ENCODE measurements at regions not wholly inside any gene's neighbourhood (a gene's known extent, or its start where the extent isn't known, plus 50 kb on each side); places are given as distances from the start of the nearest gene placed in this dataset.

DNA sequence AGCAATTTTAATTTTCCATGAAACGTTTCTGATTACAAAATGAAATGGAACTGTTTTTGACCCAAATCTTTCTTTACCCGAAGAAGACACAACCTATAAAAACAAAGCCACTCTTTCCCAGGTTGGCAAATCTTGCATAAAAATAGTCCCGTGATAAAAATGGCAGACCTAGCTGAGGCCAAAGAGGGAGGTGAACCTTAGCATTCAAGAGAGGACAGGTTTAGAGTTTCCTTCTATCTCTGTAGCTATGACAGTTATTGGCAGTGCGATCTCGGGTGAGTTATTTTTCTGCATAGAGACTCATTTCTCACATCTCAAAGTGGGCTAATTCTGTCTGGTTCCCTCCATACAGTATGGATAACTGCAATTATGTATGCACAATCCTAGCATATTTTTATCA is 241.4 kb downstream of the MAP2K6 start:
- Histone ChIP-seq H3K27me3 (no peaks in the 10 kb centered on the region), H3K4me3 (no peak overlapping the region), H3K4me1 (no peaks in the 10 kb centered on the region), H3K9me3 (no peaks in the 10 kb centered on the region), H3K36me3 (no peaks in the 10 kb centered on the region), H3K27ac (no peak overlapping the region)
- no peak for ATAC-seq
- WGBS, 2 donors: 71 to 82% methylated on average over 5 of the region's 5 CpGs
- intact Hi-C loops (cut with DNase I): no loop called here
- no peak for FAIRE-seq
- DNase-seq: no peak
- TF ChIP-seq, protein P1, sequence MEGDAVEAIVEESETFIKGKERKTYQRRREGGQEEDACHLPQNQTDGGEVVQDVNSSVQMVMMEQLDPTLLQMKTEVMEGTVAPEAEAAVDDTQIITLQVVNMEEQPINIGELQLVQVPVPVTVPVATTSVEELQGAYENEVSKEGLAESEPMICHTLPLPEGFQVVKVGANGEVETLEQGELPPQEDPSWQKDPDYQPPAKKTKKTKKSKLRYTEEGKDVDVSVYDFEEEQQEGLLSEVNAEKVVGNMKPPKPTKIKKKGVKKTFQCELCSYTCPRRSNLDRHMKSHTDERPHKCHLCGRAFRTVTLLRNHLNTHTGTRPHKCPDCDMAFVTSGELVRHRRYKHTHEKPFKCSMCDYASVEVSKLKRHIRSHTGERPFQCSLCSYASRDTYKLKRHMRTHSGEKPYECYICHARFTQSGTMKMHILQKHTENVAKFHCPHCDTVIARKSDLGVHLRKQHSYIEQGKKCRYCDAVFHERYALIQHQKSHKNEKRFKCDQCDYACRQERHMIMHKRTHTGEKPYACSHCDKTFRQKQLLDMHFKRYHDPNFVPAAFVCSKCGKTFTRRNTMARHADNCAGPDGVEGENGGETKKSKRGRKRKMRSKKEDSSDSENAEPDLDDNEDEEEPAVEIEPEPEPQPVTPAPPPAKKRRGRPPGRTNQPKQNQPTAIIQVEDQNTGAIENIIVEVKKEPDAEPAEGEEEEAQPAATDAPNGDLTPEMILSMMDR (IDR thresholded peaks at IDR 0.05): no peak

DNA sequence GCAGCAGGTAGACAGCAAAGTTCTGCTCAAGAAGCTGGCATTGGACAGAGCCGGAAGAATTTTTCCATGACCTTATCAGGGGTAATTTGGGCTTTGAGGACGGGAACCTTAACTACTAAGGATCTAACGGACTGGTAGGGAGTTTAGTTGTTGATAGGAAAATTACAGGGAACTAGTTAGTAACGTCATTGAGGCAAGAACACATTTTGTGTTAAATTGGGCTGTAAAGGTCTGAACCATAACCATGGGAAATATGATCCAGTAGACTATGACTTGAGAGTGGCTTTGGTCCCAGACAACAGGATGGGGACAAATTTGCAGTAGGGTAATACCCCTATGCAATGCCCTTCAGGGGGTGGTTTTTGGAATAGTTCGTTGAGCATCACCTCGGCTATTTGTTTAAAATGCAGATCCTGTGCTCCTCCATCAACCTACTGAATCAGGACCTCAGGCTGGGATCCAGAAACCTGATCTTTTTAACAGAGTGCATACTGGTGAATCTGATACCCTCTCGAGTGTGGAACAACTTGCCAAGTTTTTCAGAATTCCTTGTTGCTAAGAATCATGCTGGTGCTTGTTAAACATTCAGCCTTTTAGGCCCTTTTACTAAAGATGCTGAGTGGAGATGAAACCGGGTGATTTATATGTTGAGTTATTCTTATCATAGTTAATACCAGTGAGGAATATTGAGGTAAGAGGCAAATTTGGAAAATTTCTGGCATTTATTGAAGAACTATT is 255.1 kb downstream of the MAP2K6 start:
- Histone ChIP-seq H3K4me3 (no peak overlapping the region), H3K36me3 (no peaks in the 10 kb centered on the region), H3K4me1 (no peaks in the 10 kb centered on the region), H3K27me3 (no peaks in the 10 kb centered on the region), H3K27ac (no peak overlapping the region), H3K9me3 (no peaks in the 10 kb centered on the region)
- DNase-seq (no peak), ATAC-seq (no peak), FAIRE-seq (no peak)
- intact Hi-C loops (cut with DNase I): no loop called here
- WGBS, 2 donors: 44 to 52% methylated on average over 8 of the region's 8 CpGs
- TF ChIP-seq, protein P1 (IDR thresholded peaks at IDR 0.05): no peak

DNA sequence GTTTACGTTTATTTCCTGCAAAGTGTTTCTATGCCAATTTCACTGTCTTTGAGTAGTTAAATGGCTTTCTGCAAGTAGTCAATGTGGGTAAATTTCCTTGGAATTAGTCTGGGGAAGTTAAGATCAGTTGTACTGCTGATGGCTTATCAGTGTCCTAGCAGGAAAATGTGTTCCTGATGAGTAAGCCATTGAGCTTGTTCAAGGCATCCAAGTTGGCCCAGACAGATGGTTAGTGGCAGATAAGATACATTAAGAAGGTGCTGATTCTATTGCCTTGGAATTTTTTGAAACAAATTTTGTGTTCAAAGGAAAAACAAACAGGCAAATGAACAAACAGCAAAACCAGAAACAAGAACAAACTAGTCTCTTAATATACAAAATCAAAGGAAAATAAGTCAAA is 258.4 kb downstream of the MAP2K6 start:
- no peaks in the 10 kb centered on the region for H3K27me3 ChIP-seq
- no peak overlapping the region for H3K4me3 ChIP-seq
- no peaks in the 10 kb centered on the region for H3K9me3 ChIP-seq
- H3K4me1 ChIP-seq: no peaks in the 10 kb centered on the region
- no peaks in the 10 kb centered on the region for H3K36me3 ChIP-seq
- FAIRE-seq (no peak), ATAC-seq (no peak), DNase-seq (no peak)
- intact Hi-C loops (cut with DNase I): no loop called here
- no peak overlapping the region for H3K27ac ChIP-seq
- WGBS, 2 donors: 67 to 91% methylated on average over 1 of the region's 1 CpG
- TF ChIP-seq, protein P1 (IDR thresholded peaks at IDR 0.05): no peak

DNA sequence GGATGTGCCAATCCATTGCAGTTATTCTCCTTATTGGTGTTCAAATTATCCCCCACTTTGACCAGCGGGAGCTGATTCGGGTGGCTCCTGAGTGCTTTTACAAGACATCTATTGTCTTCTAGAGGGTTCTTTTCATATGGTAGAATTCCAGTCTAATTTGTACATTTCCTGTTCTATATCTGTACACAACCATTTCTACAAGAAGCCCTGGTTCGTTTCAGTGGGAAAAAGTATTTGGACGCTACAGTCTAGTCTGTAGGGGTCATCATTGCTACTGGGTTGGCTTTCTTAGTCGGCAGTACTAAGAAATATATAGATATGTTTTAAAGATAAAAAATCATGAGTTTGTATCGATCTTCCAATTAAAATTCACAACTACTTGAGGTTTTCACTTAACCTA is 262.6 kb downstream of the MAP2K6 start:
- Histone ChIP-seq H3K4me1 (no peaks in the 10 kb centered on the region), H3K4me3 (no peak overlapping the region), H3K27ac (no peak overlapping the region), H3K27me3 (no peaks in the 10 kb centered on the region), H3K9me3 (no peaks in the 10 kb centered on the region), H3K36me3 (no peaks in the 10 kb centered on the region)
- WGBS, 2 donors: 49 to 62% methylated on average over 6 of the region's 6 CpGs
- intact Hi-C loops (cut with DNase I): no loop called here
- no peak for ATAC-seq
- no peak for DNase-seq
- TF ChIP-seq, protein P1 (IDR thresholded peaks at IDR 0.05): no peak
- no peak for FAIRE-seq

DNA sequence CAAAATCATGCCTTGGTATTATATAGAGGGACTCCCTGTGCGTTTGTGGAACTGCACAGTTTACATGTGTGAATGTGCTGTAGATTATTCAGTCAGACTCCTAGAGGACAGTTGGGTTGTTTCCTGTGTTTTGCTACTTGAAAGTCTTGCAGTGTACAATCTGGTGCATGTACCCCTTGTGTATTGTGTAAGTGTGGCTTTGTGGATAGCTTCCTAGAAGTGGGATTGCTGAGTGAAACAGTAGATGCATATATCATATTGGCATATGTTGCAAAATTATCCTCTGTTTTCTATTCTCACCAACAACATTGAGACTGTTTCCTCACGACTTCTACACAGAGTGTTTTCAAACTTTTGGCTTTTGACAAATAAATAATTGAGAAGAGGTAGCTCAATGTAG is 263.7 kb downstream of the MAP2K6 start:
- Histone ChIP-seq H3K27me3 (no peaks in the 10 kb centered on the region), H3K4me1 (no peaks in the 10 kb centered on the region), H3K9me3 (no peaks in the 10 kb centered on the region), H3K27ac (no peak overlapping the region), H3K36me3 (no peaks in the 10 kb centered on the region), H3K4me3 (no peak overlapping the region)
- intact Hi-C loops (cut with DNase I): no loop called here
- no peak for ATAC-seq
- TF ChIP-seq, protein P1 (IDR thresholded peaks at IDR 0.05): no peak
- FAIRE-seq: no peak
- WGBS, 2 donors: 56 to 73% methylated on average over 2 of the region's 2 CpGs
- no peak for DNase-seq
